ENCODE measurements at regions not wholly inside any gene's neighbourhood (a gene's known extent, or its start where the extent isn't known, plus 50 kb on each side); places are given as distances from the start of the nearest gene placed in this dataset.
"Not testable (repeated sequence)": the region's sequence is repeated elsewhere in the genome, so short reads cannot be mapped to it uniquely, and the experiment has no call there.

GRCh38 chr1:228796945-228797344 lies 61.7 kb downstream of the RHOU start:
- DNase-seq, result not testable (repeated sequence)

GRCh38 chr1:228798035-228798434 lies 62.8 kb downstream of the RHOU start:
- no peak for DNase-seq

GRCh38 chr1:228798548-228798947 lies 63.3 kb downstream of the RHOU start:
- no peak for DNase-seq

GRCh38 chr1:228799924-228800323 lies 64.6 kb downstream of the RHOU start:
- no peak for DNase-seq

- no peak for DNase-seq
These were observed 65.8 kb downstream of the RHOU start for GRCh38 chr1:228801068-228801467.

- no peak for DNase-seq
These were observed 67.3 kb downstream of the RHOU start for GRCh38 chr1:228802386-228803220.

GRCh38 chr1:228803421-228803820 lies 68.1 kb downstream of the RHOU start:
- DNase-seq, result no peak

- DNase-seq, result no peak
These were observed 68.9 kb downstream of the RHOU start for GRCh38 chr1:228804173-228804572.

GRCh38 chr1:228804640-228805413 lies 69.5 kb downstream of the RHOU start:
- peak in 1 of 2 donors; percentile 31 for DNase-seq

- DNase-seq, result no peak
These were observed 72.8 kb downstream of the RHOU start for GRCh38 chr1:228807904-228808605.

GRCh38 chr1:228809621-228810394 lies 74.5 kb downstream of the RHOU start:
- DNase-seq, result peak in 1 of 2 donors; percentile 24

GRCh38 chr1:228810395-228810758 lies 75.1 kb downstream of the RHOU start:
- no peak for DNase-seq

- DNase-seq, result peak in 1 of 2 donors; percentile 13
These were observed 75.8 kb downstream of the RHOU start for GRCh38 chr1:228810878-228811711.

GRCh38 chr1:228811712-228812305 lies 76.5 kb downstream of the RHOU start:
- no peak for DNase-seq

- DNase-seq, result no peak
These were observed 77.7 kb downstream of the RHOU start for GRCh38 chr1:228812961-228813360.

GRCh38 chr1:228814176-228814575 lies 78.9 kb downstream of the RHOU start:
- DNase-seq, result no peak

- DNase-seq, result no peak
These were observed 83.0 kb downstream of the RHOU start for GRCh38 chr1:228818296-228818695.

- no peak for DNase-seq
These were observed 83.8 kb downstream of the RHOU start for GRCh38 chr1:228818928-228819630.

- DNase-seq, result no peak
These were observed 86.0 kb downstream of the RHOU start for GRCh38 chr1:228821252-228821651.

- no peak for DNase-seq
These were observed 87.9 kb downstream of the RHOU start for GRCh38 chr1:228823200-228823599.

GRCh38 chr1:228824366-228824765 lies 89.1 kb downstream of the RHOU start:
- no peak for DNase-seq
